ENCODE measurements at regions not wholly inside any gene's neighbourhood (a gene's known extent, or its start where the extent isn't known, plus 50 kb on each side); places are given as distances from the start of the nearest gene placed in this dataset.

DNA sequence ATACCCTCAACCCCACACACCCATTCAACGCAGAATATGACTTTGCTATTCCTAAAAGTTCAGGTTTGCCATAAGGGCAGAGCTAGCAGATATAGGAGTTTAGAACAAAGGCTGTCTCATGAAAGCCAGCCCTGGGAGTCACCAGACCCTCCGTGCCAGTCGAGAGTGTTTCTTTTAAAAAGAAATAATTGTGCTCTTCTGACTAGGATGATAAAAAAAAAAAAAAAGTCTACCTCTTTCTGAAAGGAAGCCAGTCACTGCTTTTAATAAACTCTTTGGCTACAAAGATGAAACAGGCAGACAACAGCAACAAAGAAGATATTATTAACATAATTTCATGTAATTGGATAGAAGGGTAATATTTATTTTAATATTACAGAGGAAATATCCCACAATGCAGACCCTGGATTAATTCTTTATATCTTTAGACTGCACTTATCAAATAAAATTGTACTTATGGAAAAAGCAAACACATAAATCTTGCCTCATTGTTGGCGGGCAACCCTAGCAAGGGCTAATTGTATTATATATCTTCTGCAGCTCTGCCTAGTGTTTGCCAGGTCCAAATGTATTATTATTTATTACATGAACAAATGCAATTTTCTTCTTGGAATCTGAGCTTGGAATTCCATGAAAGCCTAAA, 277.5 kb upstream of the DYNLRB2 start:
- Histone ChIP-seq H3K27ac (ENCODE audit: low read depth in 1 of 2, low read length in 2 of 2) (no peak overlapping the region), H3K4me1 (ENCODE audit: insufficient read depth, low read length) (no peaks in the 10 kb centered on the region), H3K27me3 (ENCODE audit: control insufficient read depth in 1 of 2, insufficient read depth in 2 of 2, low read length in 2 of 2) (peaks cover 0 to 2% of the 10 kb centered on the region in 2 experiments), H3K36me3 (ENCODE audit: insufficient read depth, low read length) (no peaks in the 10 kb centered on the region), H3K9me3 (ENCODE audit: control insufficient read depth in 1 of 2, insufficient read depth in 1 of 2, low read length in 2 of 2) (no peaks in the 10 kb centered on the region), H3K4me3 (ENCODE audit: low read length) (no peak overlapping the region)
- ATAC-seq (ENCODE audit: poor library complexity) (no peak), DNase-seq (no peak)
- Mint-ChIP-seq H3K4me3 (no peak overlapping the region), H3K9me3 (no peaks in the 10 kb centered on the region), H3K27me3 (peaks cover 21% of the 10 kb centered on the region), H3K36me3 (ENCODE audit: low read depth) (no peaks in the 10 kb centered on the region), H3K4me1 (ENCODE audit: low read depth) (no peaks in the 10 kb centered on the region), H3K27ac (no peak overlapping the region)
- TF ChIP-seq, protein P1, sequence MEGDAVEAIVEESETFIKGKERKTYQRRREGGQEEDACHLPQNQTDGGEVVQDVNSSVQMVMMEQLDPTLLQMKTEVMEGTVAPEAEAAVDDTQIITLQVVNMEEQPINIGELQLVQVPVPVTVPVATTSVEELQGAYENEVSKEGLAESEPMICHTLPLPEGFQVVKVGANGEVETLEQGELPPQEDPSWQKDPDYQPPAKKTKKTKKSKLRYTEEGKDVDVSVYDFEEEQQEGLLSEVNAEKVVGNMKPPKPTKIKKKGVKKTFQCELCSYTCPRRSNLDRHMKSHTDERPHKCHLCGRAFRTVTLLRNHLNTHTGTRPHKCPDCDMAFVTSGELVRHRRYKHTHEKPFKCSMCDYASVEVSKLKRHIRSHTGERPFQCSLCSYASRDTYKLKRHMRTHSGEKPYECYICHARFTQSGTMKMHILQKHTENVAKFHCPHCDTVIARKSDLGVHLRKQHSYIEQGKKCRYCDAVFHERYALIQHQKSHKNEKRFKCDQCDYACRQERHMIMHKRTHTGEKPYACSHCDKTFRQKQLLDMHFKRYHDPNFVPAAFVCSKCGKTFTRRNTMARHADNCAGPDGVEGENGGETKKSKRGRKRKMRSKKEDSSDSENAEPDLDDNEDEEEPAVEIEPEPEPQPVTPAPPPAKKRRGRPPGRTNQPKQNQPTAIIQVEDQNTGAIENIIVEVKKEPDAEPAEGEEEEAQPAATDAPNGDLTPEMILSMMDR (IDR thresholded peaks at IDR 0.05) = no peak
- CTCF ChIA-PET = interaction anchor here (0.7 kb wide), 1 partner anchor 401 kb away, joined by 4 read pairs; no protein-coding TSS in a partner anchor
- intact Hi-C loops (cut with DNase I, micrococcal nuclease) = no loop called here
- POLR2A ChIA-PET = no interaction called here

DNA sequence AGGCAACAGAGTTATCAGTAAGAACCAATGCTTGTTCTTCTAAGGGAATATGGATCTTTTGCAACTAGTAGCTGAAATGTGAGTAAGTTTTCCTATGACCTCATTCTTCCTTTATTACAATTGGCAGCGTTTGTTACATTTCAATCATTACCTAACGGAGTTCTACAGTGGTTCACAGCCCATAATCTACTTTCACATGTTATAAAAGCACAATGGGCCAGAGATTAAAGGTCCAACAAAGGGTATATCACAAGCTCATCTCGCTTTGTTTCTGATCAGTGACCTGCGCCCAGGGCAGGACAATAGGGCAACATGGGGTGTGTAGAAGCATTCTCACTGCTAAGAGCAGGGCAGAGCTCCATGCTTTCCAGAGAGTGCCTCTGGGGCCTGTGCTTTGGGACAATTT, 279.9 kb upstream of the DYNLRB2 start:
- H3K4me1 Mint-ChIP-seq (ENCODE audit: low read depth) = no peaks in the 10 kb centered on the region
- H3K4me1 ChIP-seq (ENCODE audit: insufficient read depth, low read length) = no peaks in the 10 kb centered on the region
- H3K27ac ChIP-seq (ENCODE audit: low read depth in 1 of 2, low read length in 2 of 2) = no peak overlapping the region
- H3K27ac Mint-ChIP-seq = no peak overlapping the region
- CTCF ChIA-PET = no interaction called here
- POLR2A ChIA-PET = no interaction called here
- TF ChIP-seq, protein P1 (IDR thresholded peaks at IDR 0.05) = no peak
- no peak overlapping the region for H3K4me3 ChIP-seq (ENCODE audit: low read length)
- H3K27me3 Mint-ChIP-seq = peaks cover 18% of the 10 kb centered on the region
- H3K9me3 ChIP-seq (ENCODE audit: control insufficient read depth in 1 of 2, insufficient read depth in 1 of 2, low read length in 2 of 2) = no peaks in the 10 kb centered on the region
- peaks cover 0 to 2% of the 10 kb centered on the region in 2 experiments for H3K27me3 ChIP-seq (ENCODE audit: control insufficient read depth in 1 of 2, insufficient read depth in 2 of 2, low read length in 2 of 2)
- no peaks in the 10 kb centered on the region for H3K36me3 ChIP-seq (ENCODE audit: insufficient read depth, low read length)
- intact Hi-C loops (cut with DNase I, micrococcal nuclease) = no loop called here
- H3K36me3 Mint-ChIP-seq (ENCODE audit: low read depth) = no peaks in the 10 kb centered on the region
- DNase-seq (no peak), ATAC-seq (ENCODE audit: poor library complexity) (no peak)
- H3K9me3 Mint-ChIP-seq = no peaks in the 10 kb centered on the region
- H3K4me3 Mint-ChIP-seq = no peak overlapping the region

DNA sequence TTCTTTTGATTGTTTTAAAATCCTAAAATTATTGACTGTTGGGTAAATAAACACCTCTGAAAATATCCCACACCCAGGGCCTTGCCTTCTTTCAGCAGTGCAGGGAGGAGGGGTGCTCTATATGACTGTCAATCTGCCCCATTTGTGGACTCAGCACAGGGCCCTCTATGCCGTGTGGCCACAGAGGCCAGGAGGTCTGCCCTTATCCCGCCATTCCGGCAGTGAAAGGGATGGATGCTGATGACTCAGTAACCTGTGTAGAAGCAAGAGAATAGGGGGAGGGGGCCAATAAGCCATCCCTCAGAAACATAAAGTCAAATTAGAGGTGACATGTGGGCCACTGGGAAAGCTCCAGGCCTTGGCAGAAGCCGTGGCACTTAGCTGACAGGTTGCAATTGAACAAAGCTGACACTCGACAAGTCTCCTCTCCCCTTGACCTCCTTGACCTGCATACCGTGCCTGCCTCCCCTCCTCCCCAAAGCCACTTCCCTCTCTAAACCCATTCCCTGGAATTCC, 281.4 kb upstream of the DYNLRB2 start:
- H3K4me1 Mint-ChIP-seq (ENCODE audit: low read depth) = no peaks in the 10 kb centered on the region
- DNase-seq (no peak), ATAC-seq (ENCODE audit: poor library complexity) (no peak)
- ChIA-PET POLR2A (interaction anchor here (0.6 kb wide), 1 partner anchor 499 kb away, joined by 3 read pairs; no protein-coding TSS in a partner anchor), CTCF (no interaction called here)
- Histone ChIP-seq H3K9me3 (ENCODE audit: control insufficient read depth in 1 of 2, insufficient read depth in 1 of 2, low read length in 2 of 2) (no peaks in the 10 kb centered on the region), H3K27me3 (ENCODE audit: control insufficient read depth in 1 of 2, insufficient read depth in 2 of 2, low read length in 2 of 2) (peaks cover 2% of the 10 kb centered on the region in 2 experiments), H3K27ac (ENCODE audit: low read depth in 1 of 2, low read length in 2 of 2) (no peak overlapping the region), H3K4me1 (ENCODE audit: insufficient read depth, low read length) (no peaks in the 10 kb centered on the region), H3K4me3 (ENCODE audit: low read length) (no peak overlapping the region), H3K36me3 (ENCODE audit: insufficient read depth, low read length) (no peaks in the 10 kb centered on the region)
- no peak overlapping the region for H3K4me3 Mint-ChIP-seq
- intact Hi-C loops (cut with DNase I, micrococcal nuclease) = no loop called here
- H3K36me3 Mint-ChIP-seq (ENCODE audit: low read depth) = no peaks in the 10 kb centered on the region
- no peaks in the 10 kb centered on the region for H3K9me3 Mint-ChIP-seq
- H3K27ac Mint-ChIP-seq = no peak overlapping the region
- TF ChIP-seq, protein P1 (IDR thresholded peaks at IDR 0.05) = no peak
- peaks cover 11% of the 10 kb centered on the region for H3K27me3 Mint-ChIP-seq

Measured in CD4-positive, alpha-beta T cell (primary cell).